Neural cell (in vitro differentiated cells): ENCODE measurements at regions not wholly inside any gene's neighbourhood (a gene's known extent, or its start where the extent isn't known, plus 50 kb on each side); places are given as distances from the start of the nearest gene placed in this dataset.

ENCODE experiments used
- H2AFZ ChIP-seq: fragments of 200-600, 300-800 bp; sonication (generic), shearing (Covaris generic); 2 replicates; pipeline ENCODE4 v1.6.0; 2014; ENCODE audit warnings: low read depth, mild to moderate bottlenecking, antibody characterized with exemption, low read length, moderate library complexity
- H3F3A ChIP-seq: fragments of 200-600 bp; shearing (Covaris generic); 2 replicates; pipeline ENCODE4 v1.6.1; 2016; ENCODE audit warnings: mild to moderate bottlenecking, moderate library complexity, mixed read lengths, antibody characterized with exemption, low read length; ENCODE audit not compliant: insufficient read depth, poor library complexity, severe bottlenecking
- H3K27ac ChIP-seq: fragments of 200-600, 300-800 bp; sonication (generic), shearing (Covaris generic); 2 replicates; pipeline ENCODE4 v1.5.1; 2014; ENCODE audit warnings: mild to moderate bottlenecking, low read length, moderate library complexity
- H3K27me3 ChIP-seq: fragments of 300-800, 200-600 bp; sonication (generic), shearing (Covaris generic); 2 replicates; pipeline ENCODE4 v1.6.0; 2014; ENCODE audit warnings: mild to moderate bottlenecking, low read depth, low read length, moderate library complexity; ENCODE audit not compliant: insufficient read depth
- H3K36me3 ChIP-seq: fragments of 300-800, 200-600 bp; sonication (generic), shearing (Covaris generic); 2 replicates; pipeline ENCODE4 v1.5.1; 2014; ENCODE audit warnings: mild to moderate bottlenecking, antibody characterized with exemption, low read length, moderate library complexity; ENCODE audit not compliant: insufficient read depth
- H3K4me2 ChIP-seq: fragments of 300-800, 200-600 bp; sonication (generic), shearing (Covaris generic); 2 replicates; pipeline ENCODE4 v1.6.0; 2014; ENCODE audit warnings: mild to moderate bottlenecking, low read length
- H3K4me3 ChIP-seq: fragments of 300-800, 200-600 bp; sonication (generic), shearing (Covaris generic); 2 replicates; pipeline ENCODE4 v1.5.1; 2014; ENCODE audit warnings: mild to moderate bottlenecking, low read length, moderate library complexity
- H3K79me2 ChIP-seq: fragments of 200-600 bp; shearing (Covaris generic); replicated peaks from 2 replicates; pipeline ENCODE4 v1.6.0; 2014; ENCODE audit warnings: mild to moderate bottlenecking, low read length, moderate library complexity; ENCODE audit not compliant: insufficient read depth
- H3K9ac ChIP-seq: fragments of 300-800, 200-600 bp; sonication (generic), shearing (Covaris generic); 2 replicates; pipeline ENCODE4 v1.6.1; 2016; ENCODE audit warnings: mild to moderate bottlenecking, low read length, mixed read lengths
- H3K9me2 ChIP-seq: fragments of 200-600 bp; shearing (Covaris generic); 2 replicates; pipeline ENCODE4 v1.6.1; 2016; ENCODE audit warnings: mild to moderate bottlenecking, low read length, mixed read lengths; ENCODE audit not compliant: insufficient read depth
- H3K9me3 ChIP-seq: fragments of 200-600, 300-800 bp; sonication (generic), shearing (Covaris generic); 2 replicates; pipeline ENCODE4 v1.6.1; 2016; ENCODE audit warnings: mild to moderate bottlenecking, mixed run types, low read length, moderate library complexity, mixed read lengths
- H4K20me1 ChIP-seq: fragments of 200-600 bp; shearing (Covaris generic); 2 replicates; pipeline ENCODE4 v1.6.1; 2016; ENCODE audit warnings: mild to moderate bottlenecking, mixed run types; ENCODE audit not compliant: insufficient read depth
- CTCF ChIP-seq: fragments of 450-650 bp; IDR thresholded peaks from 2 replicates; pipeline ENCODE4 v1.5.1; 2014; ENCODE audit warnings: antibody characterized with exemption, mild to moderate bottlenecking, moderate library complexity; ENCODE audit not compliant: poor library complexity, severe bottlenecking
- EP300 ChIP-seq: fragments of 450-650 bp; conservative IDR thresholded peaks from 2 replicates; pipeline ENCODE4 v1.6.1; 2014; ENCODE audit warnings: antibody characterized with exemption, mild to moderate bottlenecking, moderate library complexity; ENCODE audit not compliant: poor library complexity, severe bottlenecking
- EZH2 ChIP-seq: fragments of 200-600, 300-800 bp; shearing (Covaris generic), sonication (generic); IDR thresholded peaks from 2 replicates; pipeline ENCODE4 v1.6.1; 2014; ENCODE audit warnings: antibody characterized with exemption, low read length, borderline replicate concordance, mild to moderate bottlenecking; ENCODE audit not compliant: insufficient read depth, poor library complexity, severe bottlenecking
- MXI1 ChIP-seq: fragments of 450-650 bp; conservative IDR thresholded peaks from 2 replicates; pipeline ENCODE4 v1.6.1; 2014; ENCODE audit warnings: antibody characterized with exemption, mild to moderate bottlenecking; ENCODE audit not compliant: poor library complexity, severe bottlenecking
- POLR2AphosphoS5 ChIP-seq: IDR thresholded peaks from 2 replicates; pipeline ENCODE4 v1.6.1; 2012
- RAD21 ChIP-seq: fragments of 450-650 bp; conservative IDR thresholded peaks from 2 replicates; pipeline ENCODE4 v1.6.1; 2014; ENCODE audit warnings: antibody characterized with exemption, mild to moderate bottlenecking, moderate library complexity
- REST ChIP-seq: IDR thresholded peaks from 2 replicates; pipeline ENCODE4 v1.6.1; 2012; ENCODE audit warnings: borderline replicate concordance
- SMC3 ChIP-seq: fragments of 450-650 bp; conservative IDR thresholded peaks from 2 replicates; pipeline ENCODE4 v1.6.1; 2014; ENCODE audit warnings: antibody characterized with exemption, mild to moderate bottlenecking, moderate library complexity; ENCODE audit not compliant: poor library complexity
- TAF1 ChIP-seq: IDR thresholded peaks from 2 replicates; pipeline ENCODE4 v1.6.1; 2012; ENCODE audit warnings: low read depth

GRCh38 chr2:120559401-120559800 lies 176.3 kb upstream of the GLI2 start:
- no peaks in the 10 kb centered on the region for H3K79me2 ChIP-seq
- no peak overlapping the region for H3K4me2 ChIP-seq
- peaks cover 5% of the 10 kb centered on the region for H3K27me3 ChIP-seq
- no peak overlapping the region for H3K27ac ChIP-seq
- H2AFZ ChIP-seq: no peak overlapping the region
- no peaks in the 10 kb centered on the region for H3K9me2 ChIP-seq
- H3K9ac ChIP-seq: no peak overlapping the region
- no peaks in the 10 kb centered on the region for H3K36me3 ChIP-seq
- H4K20me1 ChIP-seq: no peaks in the 10 kb centered on the region
- H3K4me3 ChIP-seq: no peak overlapping the region
- no peaks in the 10 kb centered on the region for H3K9me3 ChIP-seq
- TF ChIP-seq CTCF: no peak
- no peak for TF ChIP-seq EZH2
- TF ChIP-seq EP300: no peak
- no peak for TF ChIP-seq RAD21
- no peak for TF ChIP-seq MXI1
- no peak for TF ChIP-seq REST
- no peak for TF ChIP-seq POLR2AphosphoS5
- TF ChIP-seq SMC3: no peak
- TF ChIP-seq TAF1: no peak
- H3F3A ChIP-seq: no peaks in the 10 kb centered on the region

- no peaks in the 10 kb centered on the region for H3F3A ChIP-seq
- no peak overlapping the region for H2AFZ ChIP-seq
- no peak overlapping the region for H3K4me2 ChIP-seq
- no peaks in the 10 kb centered on the region for H3K9me3 ChIP-seq
- H3K4me3 ChIP-seq: no peak overlapping the region
- H3K27me3 ChIP-seq: peaks cover 5% of the 10 kb centered on the region
- no peak overlapping the region for H3K27ac ChIP-seq
- H3K9ac ChIP-seq: no peak overlapping the region
- no peaks in the 10 kb centered on the region for H3K36me3 ChIP-seq
- no peaks in the 10 kb centered on the region for H3K79me2 ChIP-seq
- no peaks in the 10 kb centered on the region for H4K20me1 ChIP-seq
- no peak for TF ChIP-seq EP300
- TF ChIP-seq SMC3: no peak
- TF ChIP-seq MXI1: no peak
- no peak for TF ChIP-seq RAD21
- no peaks in the 10 kb centered on the region for H3K9me2 ChIP-seq
Measured at GRCh38 chr2:120560330-120560729, 175.3 kb upstream of the GLI2 start.
